ENCODE measurements at regions not wholly inside any gene's neighbourhood (a gene's known extent, or its start where the extent isn't known, plus 50 kb on each side); places are given as distances from the start of the nearest gene placed in this dataset.

DNA sequence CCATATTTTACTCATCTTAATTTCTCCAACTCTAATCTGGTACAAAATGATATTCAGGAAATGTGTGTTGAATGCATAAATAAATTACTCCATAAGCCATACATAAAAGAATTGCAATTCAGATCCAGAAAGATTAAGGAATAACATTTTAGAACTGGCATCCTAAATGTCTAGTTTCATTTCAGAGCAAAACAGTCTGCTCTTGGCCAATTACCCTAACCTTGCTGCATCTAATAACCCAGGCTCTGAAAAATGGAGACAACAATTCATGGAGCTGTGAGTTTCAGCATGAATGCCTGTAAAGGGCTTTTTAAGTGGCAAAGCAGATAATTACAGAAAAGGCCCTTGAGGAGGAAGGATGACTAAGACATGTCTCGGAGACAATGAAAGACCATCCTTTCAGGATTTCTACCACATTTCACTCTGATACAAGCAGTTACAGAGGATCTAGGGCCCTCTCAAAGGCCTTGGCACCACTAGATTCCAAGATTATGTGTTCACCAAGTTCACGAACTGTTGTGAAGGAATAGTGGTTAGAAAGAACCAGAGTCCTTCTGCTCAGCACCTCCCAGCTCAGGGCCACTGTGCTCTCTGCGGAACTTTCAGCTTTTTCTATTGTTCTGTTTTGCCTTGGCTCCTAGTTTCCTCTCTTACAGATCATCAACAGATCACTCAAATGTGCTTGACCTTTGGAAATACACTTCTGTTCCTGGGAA, 157.6 kb upstream of the BLID start:
- TF ChIP-seq, protein P1, sequence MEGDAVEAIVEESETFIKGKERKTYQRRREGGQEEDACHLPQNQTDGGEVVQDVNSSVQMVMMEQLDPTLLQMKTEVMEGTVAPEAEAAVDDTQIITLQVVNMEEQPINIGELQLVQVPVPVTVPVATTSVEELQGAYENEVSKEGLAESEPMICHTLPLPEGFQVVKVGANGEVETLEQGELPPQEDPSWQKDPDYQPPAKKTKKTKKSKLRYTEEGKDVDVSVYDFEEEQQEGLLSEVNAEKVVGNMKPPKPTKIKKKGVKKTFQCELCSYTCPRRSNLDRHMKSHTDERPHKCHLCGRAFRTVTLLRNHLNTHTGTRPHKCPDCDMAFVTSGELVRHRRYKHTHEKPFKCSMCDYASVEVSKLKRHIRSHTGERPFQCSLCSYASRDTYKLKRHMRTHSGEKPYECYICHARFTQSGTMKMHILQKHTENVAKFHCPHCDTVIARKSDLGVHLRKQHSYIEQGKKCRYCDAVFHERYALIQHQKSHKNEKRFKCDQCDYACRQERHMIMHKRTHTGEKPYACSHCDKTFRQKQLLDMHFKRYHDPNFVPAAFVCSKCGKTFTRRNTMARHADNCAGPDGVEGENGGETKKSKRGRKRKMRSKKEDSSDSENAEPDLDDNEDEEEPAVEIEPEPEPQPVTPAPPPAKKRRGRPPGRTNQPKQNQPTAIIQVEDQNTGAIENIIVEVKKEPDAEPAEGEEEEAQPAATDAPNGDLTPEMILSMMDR (conservative IDR thresholded peaks at IDR 0.05; ENCODE audit: control insufficient read depth, insufficient read depth, low read depth, low read length): no peak
- H3K4me3 ChIP-seq (ENCODE audit: control insufficient read depth, low read depth, low read length): no peak overlapping the region
- no peak for DNase-seq (ENCODE audit: low read depth)

DNA sequence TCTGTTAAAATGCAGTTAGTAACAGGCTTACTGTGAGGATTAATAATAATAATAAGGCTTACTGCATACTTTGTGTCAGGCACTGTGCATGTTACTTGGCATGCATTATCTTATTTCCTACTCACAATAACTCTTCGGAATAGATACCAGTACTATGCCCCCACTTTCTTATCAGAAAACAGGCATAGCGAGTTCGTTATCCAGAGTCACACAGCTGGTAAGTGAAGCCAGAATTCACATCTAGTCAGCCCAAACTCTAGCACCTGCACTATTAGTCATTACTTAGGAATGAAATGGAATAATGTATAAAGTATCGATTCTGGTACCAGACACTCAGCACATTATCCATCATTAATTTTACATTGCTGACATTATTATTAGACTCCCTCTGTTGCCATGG, 155.7 kb upstream of the BLID start:
- no peak for DNase-seq (ENCODE audit: low read depth)

DNA sequence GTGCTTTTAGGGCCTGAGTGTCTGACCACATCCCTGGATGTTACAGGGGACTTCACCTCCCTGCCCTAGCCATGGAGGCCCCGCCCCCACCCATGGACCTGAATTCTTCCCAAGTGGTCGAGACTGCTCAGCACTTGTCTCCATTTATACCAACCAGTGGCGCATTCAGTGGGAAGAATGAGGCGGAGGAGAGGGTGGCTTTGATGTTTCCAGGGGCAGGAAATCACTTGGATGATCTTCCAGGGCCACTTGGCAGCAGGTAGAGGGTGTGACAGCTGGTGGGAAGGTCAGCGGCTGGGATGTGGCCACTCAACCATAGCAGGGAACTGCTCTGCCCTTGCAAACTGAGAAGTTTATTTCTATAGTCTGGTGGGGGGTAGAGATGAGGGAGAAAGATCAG, 155.1 kb upstream of the BLID start:
- TF ChIP-seq, protein P1 (conservative IDR thresholded peaks at IDR 0.05; ENCODE audit: control insufficient read depth, insufficient read depth, low read depth, low read length): no peak
- H3K4me3 ChIP-seq (ENCODE audit: control insufficient read depth, low read depth, low read length): no peak overlapping the region
- DNase-seq (ENCODE audit: low read depth): no peak

More for the DNA sequence above, 155.7 kb upstream of the BLID start:
- no peak overlapping the region for H3K4me3 ChIP-seq (ENCODE audit: control insufficient read depth, low read depth, low read length)
- TF ChIP-seq, protein P1 (conservative IDR thresholded peaks at IDR 0.05; ENCODE audit: control insufficient read depth, insufficient read depth, low read depth, low read length): no peak

DNA sequence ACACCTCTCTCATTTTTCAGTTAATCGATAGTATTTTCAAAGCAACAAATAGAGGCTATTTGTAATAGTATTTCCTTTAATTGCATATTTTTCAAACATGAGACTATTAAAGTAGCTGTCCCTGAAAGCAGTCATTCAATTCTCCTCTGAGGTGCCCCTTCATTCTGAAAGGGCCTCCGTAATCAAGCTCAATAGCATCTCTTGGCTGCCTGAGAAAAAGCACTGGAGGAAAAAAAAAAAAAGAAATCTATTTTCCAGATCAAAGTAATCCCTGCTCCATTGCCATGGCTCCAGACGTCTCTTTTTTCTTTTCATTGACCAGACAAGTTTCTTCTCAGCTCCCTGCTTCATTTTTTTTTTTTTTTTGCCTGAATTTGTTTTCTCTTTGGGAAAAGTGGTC, 154.5 kb upstream of the BLID start:
- DNase-seq (ENCODE audit: low read depth): no peak
- H3K4me3 ChIP-seq (ENCODE audit: control insufficient read depth, low read depth, low read length): no peak overlapping the region
- TF ChIP-seq, protein P1 (conservative IDR thresholded peaks at IDR 0.05; ENCODE audit: control insufficient read depth, insufficient read depth, low read depth, low read length): no peak

DNA sequence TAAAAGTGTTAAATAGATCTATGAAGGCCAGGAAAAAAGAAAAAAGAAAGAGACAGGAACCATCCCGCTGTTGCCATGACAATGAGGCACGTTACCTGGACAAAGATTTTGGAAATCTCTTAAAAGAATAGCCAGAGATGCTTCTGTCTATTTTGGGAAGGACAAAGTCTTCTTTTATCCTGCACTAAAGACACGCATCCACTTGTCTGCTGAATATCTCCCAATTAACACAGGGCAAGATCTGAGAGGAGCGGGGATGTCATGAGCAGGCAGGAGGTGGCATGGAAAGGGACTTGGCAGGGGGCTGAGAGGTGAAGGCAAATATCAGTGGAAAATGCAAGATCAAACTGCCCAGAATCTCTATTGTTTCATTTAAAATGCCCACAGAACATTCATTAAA, 153.8 kb upstream of the BLID start:
- TF ChIP-seq, protein P1 (conservative IDR thresholded peaks at IDR 0.05; ENCODE audit: control insufficient read depth, insufficient read depth, low read depth, low read length): no peak
- no peak for DNase-seq (ENCODE audit: low read depth)
- no peak overlapping the region for H3K4me3 ChIP-seq (ENCODE audit: control insufficient read depth, low read depth, low read length)

DNA sequence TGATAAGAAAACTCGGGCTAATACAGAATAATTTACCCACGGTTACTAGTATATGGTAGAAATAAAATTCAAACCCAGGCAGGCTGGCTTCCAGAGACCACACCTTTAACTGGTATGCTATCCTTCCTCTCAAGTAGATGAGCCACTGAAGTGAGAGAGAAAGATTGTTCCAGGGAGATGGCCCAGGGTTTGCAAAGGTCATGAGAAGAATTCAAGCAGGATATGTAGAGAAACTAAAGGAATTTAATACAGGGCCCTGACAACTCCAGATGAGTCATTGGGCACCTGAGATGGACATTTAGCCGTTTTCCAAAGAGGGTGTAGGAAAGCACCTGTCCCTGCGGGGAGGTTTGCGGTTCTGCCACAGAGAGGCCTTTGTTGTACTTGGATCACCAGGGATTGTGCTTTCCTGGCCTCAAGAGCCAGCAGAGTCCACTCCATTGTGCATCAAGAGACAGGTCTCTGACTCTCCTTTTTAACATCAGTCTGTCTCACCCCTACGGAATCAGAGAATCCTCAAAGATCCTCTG, 152.7 kb upstream of the BLID start:
- H3K4me3 ChIP-seq (ENCODE audit: control insufficient read depth, low read depth, low read length): no peak overlapping the region
- DNase-seq (ENCODE audit: low read depth): no peak
- TF ChIP-seq, protein P1 (conservative IDR thresholded peaks at IDR 0.05; ENCODE audit: control insufficient read depth, insufficient read depth, low read depth, low read length): no peak

All from fibroblast of mammary gland (primary cell).